ENCODE measurements at regions not wholly inside any gene's neighbourhood (a gene's known extent, or its start where the extent isn't known, plus 50 kb on each side); places are given as distances from the start of the nearest gene placed in this dataset.

DNA sequence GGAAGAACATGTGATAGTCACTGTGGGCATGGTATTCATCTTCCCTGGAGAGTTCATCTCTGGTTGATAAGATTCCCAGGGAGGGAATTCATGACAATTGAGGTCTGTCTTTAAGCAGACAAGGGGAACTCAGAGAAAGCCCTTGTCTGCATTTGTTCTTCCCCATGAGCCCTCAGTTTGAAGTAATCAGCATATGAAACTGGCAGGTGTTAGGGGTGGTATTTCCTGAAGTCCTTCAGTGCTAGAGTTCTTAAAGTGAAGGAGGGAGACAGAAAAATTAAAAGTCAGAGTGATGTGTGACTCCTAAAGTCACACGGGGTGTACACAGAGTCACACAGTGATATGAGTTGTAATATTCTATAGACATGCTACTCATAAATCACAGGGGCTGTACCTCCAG lies 60.6 kb upstream of the SYK start:
- ATAC-seq: no peak
- TF ChIP-seq, protein P1, sequence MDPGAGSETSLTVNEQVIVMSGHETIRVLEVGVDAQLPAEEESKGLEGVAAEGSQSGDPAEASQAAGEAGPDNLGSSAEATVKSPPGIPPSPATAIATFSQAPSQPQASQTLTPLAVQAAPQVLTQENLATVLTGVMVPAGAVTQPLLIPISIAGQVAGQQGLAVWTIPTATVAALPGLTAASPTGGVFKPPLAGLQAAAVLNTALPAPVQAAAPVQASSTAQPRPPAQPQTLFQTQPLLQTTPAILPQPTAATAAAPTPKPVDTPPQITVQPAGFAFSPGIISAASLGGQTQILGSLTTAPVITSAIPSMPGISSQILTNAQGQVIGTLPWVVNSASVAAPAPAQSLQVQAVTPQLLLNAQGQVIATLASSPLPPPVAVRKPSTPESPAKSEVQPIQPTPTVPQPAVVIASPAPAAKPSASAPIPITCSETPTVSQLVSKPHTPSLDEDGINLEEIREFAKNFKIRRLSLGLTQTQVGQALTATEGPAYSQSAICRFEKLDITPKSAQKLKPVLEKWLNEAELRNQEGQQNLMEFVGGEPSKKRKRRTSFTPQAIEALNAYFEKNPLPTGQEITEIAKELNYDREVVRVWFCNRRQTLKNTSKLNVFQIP (CRISPR knock-in tag; IDR thresholded peaks at IDR 0.05; ENCODE audit: borderline replicate concordance, low read depth): no peak
- TF ChIP-seq ZNF8 (CRISPR knock-in tag; IDR thresholded peaks at IDR 0.05) (no peak), TOX (CRISPR knock-in tag; IDR thresholded peaks at IDR 0.05; ENCODE audit: borderline replicate concordance) (no peak), ARNTL (CRISPR knock-in tag; IDR thresholded peaks at IDR 0.05; ENCODE audit: borderline replicate concordance, low read depth) (no peak), ZC3H10 (CRISPR knock-in tag; IDR thresholded peaks at IDR 0.05) (no peak), ISL1 (CRISPR knock-in tag; IDR thresholded peaks at IDR 0.05) (no peak), GLIS3 (CRISPR knock-in tag; IDR thresholded peaks at IDR 0.05) (no peak), SNAI2 (CRISPR knock-in tag; IDR thresholded peaks at IDR 0.05) (no peak), ESRRG (CRISPR knock-in tag; IDR thresholded peaks at IDR 0.05) (no peak), OSR1 (CRISPR knock-in tag; IDR thresholded peaks at IDR 0.05) (no peak), PPARA (CRISPR knock-in tag; IDR thresholded peaks at IDR 0.05; ENCODE audit: borderline replicate concordance) (no peak)
- TF ChIP-seq, protein P2, sequence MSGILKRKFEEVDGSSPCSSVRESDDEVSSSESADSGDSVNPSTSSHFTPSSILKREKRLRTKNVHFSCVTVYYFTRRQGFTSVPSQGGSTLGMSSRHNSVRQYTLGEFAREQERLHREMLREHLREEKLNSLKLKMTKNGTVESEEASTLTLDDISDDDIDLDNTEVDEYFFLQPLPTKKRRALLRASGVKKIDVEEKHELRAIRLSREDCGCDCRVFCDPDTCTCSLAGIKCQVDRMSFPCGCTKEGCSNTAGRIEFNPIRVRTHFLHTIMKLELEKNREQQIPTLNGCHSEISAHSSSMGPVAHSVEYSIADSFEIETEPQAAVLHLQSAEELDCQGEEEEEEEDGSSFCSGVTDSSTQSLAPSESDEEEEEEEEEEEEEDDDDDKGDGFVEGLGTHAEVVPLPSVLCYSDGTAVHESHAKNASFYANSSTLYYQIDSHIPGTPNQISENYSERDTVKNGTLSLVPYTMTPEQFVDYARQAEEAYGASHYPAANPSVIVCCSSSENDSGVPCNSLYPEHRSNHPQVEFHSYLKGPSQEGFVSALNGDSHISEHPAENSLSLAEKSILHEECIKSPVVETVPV (CRISPR knock-in tag; IDR thresholded peaks at IDR 0.05): no peak
- TF ChIP-seq, protein P3, sequence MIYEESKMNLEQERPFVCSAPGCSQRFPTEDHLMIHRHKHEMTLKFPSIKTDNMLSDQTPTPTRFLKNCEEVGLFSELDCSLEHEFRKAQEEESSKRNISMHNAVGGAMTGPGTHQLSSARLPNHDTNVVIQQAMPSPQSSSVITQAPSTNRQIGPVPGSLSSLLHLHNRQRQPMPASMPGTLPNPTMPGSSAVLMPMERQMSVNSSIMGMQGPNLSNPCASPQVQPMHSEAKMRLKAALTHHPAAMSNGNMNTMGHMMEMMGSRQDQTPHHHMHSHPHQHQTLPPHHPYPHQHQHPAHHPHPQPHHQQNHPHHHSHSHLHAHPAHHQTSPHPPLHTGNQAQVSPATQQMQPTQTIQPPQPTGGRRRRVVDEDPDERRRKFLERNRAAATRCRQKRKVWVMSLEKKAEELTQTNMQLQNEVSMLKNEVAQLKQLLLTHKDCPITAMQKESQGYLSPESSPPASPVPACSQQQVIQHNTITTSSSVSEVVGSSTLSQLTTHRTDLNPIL (CRISPR knock-in tag; IDR thresholded peaks at IDR 0.05; ENCODE audit: low read depth): no peak

DNA sequence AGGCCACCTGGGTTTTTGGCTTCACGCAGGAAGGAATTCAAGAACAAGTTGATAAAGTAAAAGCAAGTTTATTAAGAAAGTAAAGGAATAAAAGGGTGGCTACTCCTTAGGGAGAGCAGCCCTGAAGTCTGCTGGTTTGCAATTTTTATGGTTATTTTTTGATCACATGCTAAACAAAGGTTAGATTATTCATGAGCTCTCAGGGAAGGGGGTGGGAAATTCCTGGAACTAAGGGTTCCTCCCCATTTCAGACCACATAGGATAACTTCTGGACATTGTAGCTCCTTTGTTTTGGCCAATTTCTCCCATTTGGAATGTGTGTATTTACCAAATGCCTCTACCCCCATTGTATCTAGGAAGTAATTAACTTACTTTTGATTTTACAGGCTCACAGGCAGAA lies 63.9 kb upstream of the SYK start:
- TF ChIP-seq SNAI2 (CRISPR knock-in tag; IDR thresholded peaks at IDR 0.05): no peak
- TF ChIP-seq, protein P3 (CRISPR knock-in tag; IDR thresholded peaks at IDR 0.05; ENCODE audit: low read depth): no peak
- TF ChIP-seq BACH2 (CRISPR knock-in tag; IDR thresholded peaks at IDR 0.05; ENCODE audit: borderline replicate concordance): no peak
- TF ChIP-seq, protein P4, sequence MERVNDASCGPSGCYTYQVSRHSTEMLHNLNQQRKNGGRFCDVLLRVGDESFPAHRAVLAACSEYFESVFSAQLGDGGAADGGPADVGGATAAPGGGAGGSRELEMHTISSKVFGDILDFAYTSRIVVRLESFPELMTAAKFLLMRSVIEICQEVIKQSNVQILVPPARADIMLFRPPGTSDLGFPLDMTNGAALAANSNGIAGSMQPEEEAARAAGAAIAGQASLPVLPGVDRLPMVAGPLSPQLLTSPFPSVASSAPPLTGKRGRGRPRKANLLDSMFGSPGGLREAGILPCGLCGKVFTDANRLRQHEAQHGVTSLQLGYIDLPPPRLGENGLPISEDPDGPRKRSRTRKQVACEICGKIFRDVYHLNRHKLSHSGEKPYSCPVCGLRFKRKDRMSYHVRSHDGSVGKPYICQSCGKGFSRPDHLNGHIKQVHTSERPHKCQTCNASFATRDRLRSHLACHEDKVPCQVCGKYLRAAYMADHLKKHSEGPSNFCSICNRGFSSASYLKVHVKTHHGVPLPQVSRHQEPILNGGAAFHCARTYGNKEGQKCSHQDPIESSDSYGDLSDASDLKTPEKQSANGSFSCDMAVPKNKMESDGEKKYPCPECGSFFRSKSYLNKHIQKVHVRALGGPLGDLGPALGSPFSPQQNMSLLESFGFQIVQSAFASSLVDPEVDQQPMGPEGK (CRISPR knock-in tag; IDR thresholded peaks at IDR 0.05; ENCODE audit: borderline replicate concordance): no peak
- TF ChIP-seq, protein P1 (CRISPR knock-in tag; IDR thresholded peaks at IDR 0.05; ENCODE audit: borderline replicate concordance, low read depth): no peak
- no peak for TF ChIP-seq ZNF70 (CRISPR knock-in tag; IDR thresholded peaks at IDR 0.05)
- no peak for TF ChIP-seq ZFP3 (CRISPR knock-in tag; IDR thresholded peaks at IDR 0.05)
- no peak for TF ChIP-seq TCF4 (CRISPR knock-in tag; IDR thresholded peaks at IDR 0.05; ENCODE audit: borderline replicate concordance)
- no peak for TF ChIP-seq RARB (CRISPR knock-in tag; IDR thresholded peaks at IDR 0.05)
- no peak for TF ChIP-seq PPARA (CRISPR knock-in tag; IDR thresholded peaks at IDR 0.05; ENCODE audit: borderline replicate concordance)
- TF ChIP-seq GLIS3 (CRISPR knock-in tag; IDR thresholded peaks at IDR 0.05): no peak
- no peak for TF ChIP-seq CSDC2 (CRISPR knock-in tag; IDR thresholded peaks at IDR 0.05)
- no peak for TF ChIP-seq TOX (CRISPR knock-in tag; IDR thresholded peaks at IDR 0.05; ENCODE audit: borderline replicate concordance)
- TF ChIP-seq ARNTL (CRISPR knock-in tag; IDR thresholded peaks at IDR 0.05; ENCODE audit: borderline replicate concordance, low read depth): no peak
- no peak for TF ChIP-seq ESRRG (CRISPR knock-in tag; IDR thresholded peaks at IDR 0.05)
- ATAC-seq: no peak

DNA sequence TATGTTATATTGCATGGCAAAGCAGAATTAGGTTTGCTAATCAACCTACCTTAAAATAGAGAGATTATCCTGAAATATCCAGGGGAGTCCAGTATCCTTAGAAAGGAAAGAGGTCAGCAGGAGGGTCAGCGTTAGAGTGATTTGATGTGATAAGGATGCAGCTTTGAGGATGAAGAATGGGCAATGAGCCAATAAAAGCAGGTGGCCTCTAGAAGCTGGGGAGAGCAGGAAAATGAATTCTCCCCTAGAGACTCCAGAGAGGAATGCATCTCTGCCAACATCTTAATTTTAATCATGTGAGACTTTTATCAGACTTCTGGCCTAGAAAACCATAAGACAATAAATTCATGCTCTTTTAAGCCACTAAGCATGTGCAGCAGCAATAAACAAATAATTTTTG lies 65.7 kb upstream of the SYK start:
- no peak for ATAC-seq
- TF ChIP-seq, protein P3 (CRISPR knock-in tag; IDR thresholded peaks at IDR 0.05; ENCODE audit: low read depth): no peak
- no peak for TF ChIP-seq SNAI2 (CRISPR knock-in tag; IDR thresholded peaks at IDR 0.05)
- no peak for TF ChIP-seq TOX (CRISPR knock-in tag; IDR thresholded peaks at IDR 0.05; ENCODE audit: borderline replicate concordance)
- TF ChIP-seq, protein P1 (CRISPR knock-in tag; IDR thresholded peaks at IDR 0.05; ENCODE audit: borderline replicate concordance, low read depth): no peak
- TF ChIP-seq ZC3H10 (CRISPR knock-in tag; IDR thresholded peaks at IDR 0.05): no peak
- no peak for TF ChIP-seq RARB (CRISPR knock-in tag; IDR thresholded peaks at IDR 0.05)
- no peak for TF ChIP-seq ZNF70 (CRISPR knock-in tag; IDR thresholded peaks at IDR 0.05)
- TF ChIP-seq, protein P5, sequence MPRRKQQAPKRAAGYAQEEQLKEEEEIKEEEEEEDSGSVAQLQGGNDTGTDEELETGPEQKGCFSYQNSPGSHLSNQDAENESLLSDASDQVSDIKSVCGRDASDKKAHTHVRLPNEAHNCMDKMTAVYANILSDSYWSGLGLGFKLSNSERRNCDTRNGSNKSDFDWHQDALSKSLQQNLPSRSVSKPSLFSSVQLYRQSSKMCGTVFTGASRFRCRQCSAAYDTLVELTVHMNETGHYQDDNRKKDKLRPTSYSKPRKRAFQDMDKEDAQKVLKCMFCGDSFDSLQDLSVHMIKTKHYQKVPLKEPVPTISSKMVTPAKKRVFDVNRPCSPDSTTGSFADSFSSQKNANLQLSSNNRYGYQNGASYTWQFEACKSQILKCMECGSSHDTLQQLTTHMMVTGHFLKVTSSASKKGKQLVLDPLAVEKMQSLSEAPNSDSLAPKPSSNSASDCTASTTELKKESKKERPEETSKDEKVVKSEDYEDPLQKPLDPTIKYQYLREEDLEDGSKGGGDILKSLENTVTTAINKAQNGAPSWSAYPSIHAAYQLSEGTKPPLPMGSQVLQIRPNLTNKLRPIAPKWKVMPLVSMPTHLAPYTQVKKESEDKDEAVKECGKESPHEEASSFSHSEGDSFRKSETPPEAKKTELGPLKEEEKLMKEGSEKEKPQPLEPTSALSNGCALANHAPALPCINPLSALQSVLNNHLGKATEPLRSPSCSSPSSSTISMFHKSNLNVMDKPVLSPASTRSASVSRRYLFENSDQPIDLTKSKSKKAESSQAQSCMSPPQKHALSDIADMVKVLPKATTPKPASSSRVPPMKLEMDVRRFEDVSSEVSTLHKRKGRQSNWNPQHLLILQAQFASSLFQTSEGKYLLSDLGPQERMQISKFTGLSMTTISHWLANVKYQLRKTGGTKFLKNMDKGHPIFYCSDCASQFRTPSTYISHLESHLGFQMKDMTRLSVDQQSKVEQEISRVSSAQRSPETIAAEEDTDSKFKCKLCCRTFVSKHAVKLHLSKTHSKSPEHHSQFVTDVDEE (CRISPR knock-in tag; IDR thresholded peaks at IDR 0.05): no peak

Data from SK-N-SH treated with all-trans-retinoic acid at 6 μM for 48 hours (cell line).